Neural cell (in vitro differentiated cells): ENCODE measurements at regions not wholly inside any gene's neighbourhood (a gene's known extent, or its start where the extent isn't known, plus 50 kb on each side); places are given as distances from the start of the nearest gene placed in this dataset.

Experiments
- H2AFZ ChIP-seq: fragments of 200-600, 300-800 bp; sonication (generic), shearing (Covaris generic); 2 replicates; pipeline ENCODE4 v1.6.0; 2014; ENCODE audit warnings: low read depth, mild to moderate bottlenecking, antibody characterized with exemption, low read length, moderate library complexity
- H3F3A ChIP-seq: fragments of 200-600 bp; shearing (Covaris generic); 2 replicates; pipeline ENCODE4 v1.6.1; 2016; ENCODE audit warnings: mild to moderate bottlenecking, moderate library complexity, mixed read lengths, antibody characterized with exemption, low read length; ENCODE audit not compliant: insufficient read depth, poor library complexity, severe bottlenecking
- H3K27ac ChIP-seq: fragments of 200-600, 300-800 bp; sonication (generic), shearing (Covaris generic); 2 replicates; pipeline ENCODE4 v1.5.1; 2014; ENCODE audit warnings: mild to moderate bottlenecking, low read length, moderate library complexity
- H3K27me3 ChIP-seq: fragments of 300-800, 200-600 bp; sonication (generic), shearing (Covaris generic); 2 replicates; pipeline ENCODE4 v1.6.0; 2014; ENCODE audit warnings: mild to moderate bottlenecking, low read depth, low read length, moderate library complexity; ENCODE audit not compliant: insufficient read depth
- H3K36me3 ChIP-seq: fragments of 300-800, 200-600 bp; sonication (generic), shearing (Covaris generic); 2 replicates; pipeline ENCODE4 v1.5.1; 2014; ENCODE audit warnings: mild to moderate bottlenecking, antibody characterized with exemption, low read length, moderate library complexity; ENCODE audit not compliant: insufficient read depth
- H3K4me2 ChIP-seq: fragments of 300-800, 200-600 bp; sonication (generic), shearing (Covaris generic); 2 replicates; pipeline ENCODE4 v1.6.0; 2014; ENCODE audit warnings: mild to moderate bottlenecking, low read length
- H3K4me3 ChIP-seq: fragments of 300-800, 200-600 bp; sonication (generic), shearing (Covaris generic); 2 replicates; pipeline ENCODE4 v1.5.1; 2014; ENCODE audit warnings: mild to moderate bottlenecking, low read length, moderate library complexity
- H3K79me2 ChIP-seq: fragments of 200-600 bp; shearing (Covaris generic); replicated peaks from 2 replicates; pipeline ENCODE4 v1.6.0; 2014; ENCODE audit warnings: mild to moderate bottlenecking, low read length, moderate library complexity; ENCODE audit not compliant: insufficient read depth
- H3K9ac ChIP-seq: fragments of 300-800, 200-600 bp; sonication (generic), shearing (Covaris generic); 2 replicates; pipeline ENCODE4 v1.6.1; 2016; ENCODE audit warnings: mild to moderate bottlenecking, low read length, mixed read lengths
- H3K9me2 ChIP-seq: fragments of 200-600 bp; shearing (Covaris generic); 2 replicates; pipeline ENCODE4 v1.6.1; 2016; ENCODE audit warnings: mild to moderate bottlenecking, low read length, mixed read lengths; ENCODE audit not compliant: insufficient read depth
- H3K9me3 ChIP-seq: fragments of 200-600, 300-800 bp; sonication (generic), shearing (Covaris generic); 2 replicates; pipeline ENCODE4 v1.6.1; 2016; ENCODE audit warnings: mild to moderate bottlenecking, mixed run types, low read length, moderate library complexity, mixed read lengths
- H4K20me1 ChIP-seq: fragments of 200-600 bp; shearing (Covaris generic); 2 replicates; pipeline ENCODE4 v1.6.1; 2016; ENCODE audit warnings: mild to moderate bottlenecking, mixed run types; ENCODE audit not compliant: insufficient read depth
- CTCF ChIP-seq: fragments of 450-650 bp; IDR thresholded peaks from 2 replicates; pipeline ENCODE4 v1.5.1; 2014; ENCODE audit warnings: antibody characterized with exemption, mild to moderate bottlenecking, moderate library complexity; ENCODE audit not compliant: poor library complexity, severe bottlenecking
- EP300 ChIP-seq: fragments of 450-650 bp; conservative IDR thresholded peaks from 2 replicates; pipeline ENCODE4 v1.6.1; 2014; ENCODE audit warnings: antibody characterized with exemption, mild to moderate bottlenecking, moderate library complexity; ENCODE audit not compliant: poor library complexity, severe bottlenecking
- EZH2 ChIP-seq: fragments of 200-600, 300-800 bp; shearing (Covaris generic), sonication (generic); IDR thresholded peaks from 2 replicates; pipeline ENCODE4 v1.6.1; 2014; ENCODE audit warnings: antibody characterized with exemption, low read length, borderline replicate concordance, mild to moderate bottlenecking; ENCODE audit not compliant: insufficient read depth, poor library complexity, severe bottlenecking
- MXI1 ChIP-seq: fragments of 450-650 bp; conservative IDR thresholded peaks from 2 replicates; pipeline ENCODE4 v1.6.1; 2014; ENCODE audit warnings: antibody characterized with exemption, mild to moderate bottlenecking; ENCODE audit not compliant: poor library complexity, severe bottlenecking
- POLR2AphosphoS5 ChIP-seq: IDR thresholded peaks from 2 replicates; pipeline ENCODE4 v1.6.1; 2012
- RAD21 ChIP-seq: fragments of 450-650 bp; conservative IDR thresholded peaks from 2 replicates; pipeline ENCODE4 v1.6.1; 2014; ENCODE audit warnings: antibody characterized with exemption, mild to moderate bottlenecking, moderate library complexity
- REST ChIP-seq: IDR thresholded peaks from 2 replicates; pipeline ENCODE4 v1.6.1; 2012; ENCODE audit warnings: borderline replicate concordance
- SMC3 ChIP-seq: fragments of 450-650 bp; conservative IDR thresholded peaks from 2 replicates; pipeline ENCODE4 v1.6.1; 2014; ENCODE audit warnings: antibody characterized with exemption, mild to moderate bottlenecking, moderate library complexity; ENCODE audit not compliant: poor library complexity
- TAF1 ChIP-seq: IDR thresholded peaks from 2 replicates; pipeline ENCODE4 v1.6.1; 2012; ENCODE audit warnings: low read depth

DNA sequence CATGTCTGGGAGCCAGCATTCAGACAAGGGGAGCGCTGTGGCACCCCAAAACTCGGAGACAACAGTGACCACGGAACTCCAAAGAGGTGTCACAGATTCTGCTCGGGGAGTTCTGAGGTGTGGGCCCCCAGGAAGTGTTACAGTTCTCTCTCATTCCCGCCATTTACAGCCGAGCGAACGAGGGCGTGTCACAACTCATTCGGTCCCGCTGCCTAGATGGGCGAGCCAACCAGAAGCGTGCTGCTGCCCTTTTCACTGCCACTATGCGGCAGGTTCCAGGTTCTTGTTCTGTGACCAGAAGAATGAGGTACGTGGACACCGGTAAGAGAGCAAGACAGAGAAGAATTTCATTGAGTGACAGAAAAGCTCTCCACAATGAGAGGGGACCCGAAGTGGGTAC lies 1370.6 kb upstream of the AGA start:
- Histone ChIP-seq H4K20me1 (no peaks in the 10 kb centered on the region), H2AFZ (no peak overlapping the region), H3K9me2 (no peaks in the 10 kb centered on the region), H3F3A (no peaks in the 10 kb centered on the region), H3K27ac (no peak overlapping the region), H3K9me3 (no peaks in the 10 kb centered on the region), H3K4me3 (no peak overlapping the region), H3K27me3 (no peaks in the 10 kb centered on the region), H3K36me3 (no peaks in the 10 kb centered on the region), H3K4me2 (no peak overlapping the region), H3K79me2 (no peaks in the 10 kb centered on the region), H3K9ac (no peak overlapping the region)
- TF ChIP-seq EP300: no peak
- TF ChIP-seq MXI1: no peak
- TF ChIP-seq EZH2: no peak
- no peak for TF ChIP-seq REST
- no peak for TF ChIP-seq CTCF
- no peak for TF ChIP-seq RAD21
- TF ChIP-seq SMC3: no peak
- TF ChIP-seq TAF1: no peak
- TF ChIP-seq POLR2AphosphoS5: no peak

GRCh38 chr4:178814908-178815307 lies 1372.7 kb upstream of the AGA start:
- Histone ChIP-seq H3F3A (no peaks in the 10 kb centered on the region), H3K4me3 (no peak overlapping the region), H3K9me3 (no peaks in the 10 kb centered on the region), H3K27me3 (no peaks in the 10 kb centered on the region), H3K9ac (no peak overlapping the region), H2AFZ (no peak overlapping the region), H3K9me2 (no peaks in the 10 kb centered on the region), H3K79me2 (no peaks in the 10 kb centered on the region), H4K20me1 (no peaks in the 10 kb centered on the region), H3K4me2 (no peak overlapping the region), H3K27ac (no peak overlapping the region), H3K36me3 (no peaks in the 10 kb centered on the region)
- TF ChIP-seq RAD21: no peak
- no peak for TF ChIP-seq REST
- no peak for TF ChIP-seq SMC3
- no peak for TF ChIP-seq EP300
- no peak for TF ChIP-seq EZH2
- no peak for TF ChIP-seq MXI1
- no peak for TF ChIP-seq TAF1
- no peak for TF ChIP-seq POLR2AphosphoS5
- no peak for TF ChIP-seq CTCF
